Skin of body (tissue), 1 donor: ENCODE measurements at regions not wholly inside any gene's neighbourhood (a gene's known extent, or its start where the extent isn't known, plus 50 kb on each side); places are given as distances from the start of the nearest gene placed in this dataset.

Experiments
- DNase-seq: peaks from one replicate; lab custom pipeline; 2025; lab: John Stamatoyannopoulos, UW

DNA sequence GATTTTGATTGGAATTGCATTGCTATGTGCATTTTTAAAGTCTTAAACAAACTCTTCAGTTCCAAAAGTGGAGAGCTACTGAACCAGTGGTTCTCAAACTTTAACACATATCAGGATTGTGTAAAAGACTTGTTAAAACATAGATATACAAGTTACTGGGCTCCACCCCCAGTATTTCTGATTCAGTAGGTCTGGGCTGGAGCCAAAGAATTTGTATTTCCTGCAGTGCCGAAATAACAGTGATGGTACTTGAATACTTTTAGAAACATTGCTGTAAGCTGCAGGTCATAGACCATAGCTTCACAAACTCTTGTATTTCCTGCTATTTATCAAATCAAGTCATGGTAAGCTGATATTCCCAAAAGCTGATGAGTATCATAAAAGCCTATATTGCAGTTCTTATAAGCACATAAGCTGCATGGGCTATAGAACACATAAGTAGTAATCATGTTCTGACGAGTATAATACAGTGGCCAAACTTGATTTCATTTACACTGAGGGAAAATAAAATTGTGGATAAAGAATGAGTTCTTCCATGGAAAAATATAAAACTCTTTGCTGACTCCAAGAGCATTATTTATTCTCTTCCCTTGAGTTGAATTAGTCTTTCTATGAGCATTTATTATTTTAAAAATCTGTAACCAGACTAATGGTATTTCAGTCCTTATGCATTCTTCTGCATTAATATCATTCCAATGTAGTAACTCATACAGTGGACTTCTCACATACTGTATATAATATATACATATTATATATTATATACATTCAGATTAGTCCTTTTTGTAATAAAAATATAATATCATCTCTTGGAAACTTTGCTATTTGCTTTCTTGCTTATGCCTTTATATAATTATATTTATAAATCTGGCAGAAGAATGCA is 550.5 kb upstream of the AGTR1 start:
- peak; percentile 69 for DNase-seq

DNA sequence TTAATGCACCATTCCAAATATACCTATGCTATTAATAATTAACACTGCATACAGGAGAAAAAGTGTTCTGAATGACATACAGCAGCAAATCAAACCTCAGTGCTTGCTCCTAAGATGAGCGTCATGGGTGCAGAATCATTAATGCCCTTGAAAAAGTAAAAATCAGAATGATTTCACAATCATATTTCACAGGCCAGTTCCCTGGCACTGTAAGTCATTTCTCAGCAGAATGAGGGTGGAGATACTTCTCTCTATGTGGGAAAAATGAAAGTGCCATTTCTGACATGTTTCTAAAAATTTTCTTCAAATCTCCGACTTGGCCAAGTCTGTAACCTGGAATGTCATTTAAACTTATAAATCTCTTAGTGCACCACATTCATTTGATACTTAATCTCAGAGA is 549.8 kb upstream of the AGTR1 start:
- no peak for DNase-seq

DNA sequence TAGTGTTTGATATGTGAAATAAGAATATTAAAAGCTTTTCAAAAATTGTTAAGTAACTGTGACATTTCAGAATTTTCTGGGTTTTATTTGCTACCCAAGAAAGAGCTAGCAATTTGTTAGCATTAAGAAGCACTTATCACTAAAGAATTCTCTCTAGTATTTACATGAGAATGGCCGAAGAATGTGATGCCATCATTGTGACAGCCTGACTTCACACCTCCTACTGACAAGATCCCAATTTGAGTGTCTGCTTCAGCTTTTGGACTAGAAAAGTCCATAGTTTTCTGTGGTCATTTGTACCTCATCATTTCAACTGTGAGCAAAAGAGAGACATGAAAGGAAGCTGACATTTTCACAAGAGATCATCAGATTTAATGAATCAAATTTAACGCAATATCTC is 548.1 kb upstream of the AGTR1 start:
- no peak for DNase-seq

DNA sequence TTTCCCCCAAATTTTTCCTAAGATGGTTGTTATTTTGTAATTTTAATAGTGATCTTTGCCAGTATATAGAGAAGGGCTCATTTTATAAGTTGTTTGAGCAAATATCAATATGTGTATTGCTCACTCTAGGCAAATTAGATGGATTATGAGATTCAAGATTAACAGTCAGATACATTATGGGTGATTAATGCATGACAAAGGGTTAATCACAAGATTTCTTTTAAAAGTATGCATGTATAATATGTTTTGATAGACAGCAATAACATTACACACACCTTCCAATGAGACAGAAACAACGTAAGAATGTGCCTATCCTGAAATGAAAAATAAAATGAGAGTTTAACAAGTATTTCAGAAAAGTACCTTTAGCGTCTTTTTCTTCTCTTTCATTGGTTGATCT is 547.6 kb upstream of the AGTR1 start:
- no peak for DNase-seq

DNA sequence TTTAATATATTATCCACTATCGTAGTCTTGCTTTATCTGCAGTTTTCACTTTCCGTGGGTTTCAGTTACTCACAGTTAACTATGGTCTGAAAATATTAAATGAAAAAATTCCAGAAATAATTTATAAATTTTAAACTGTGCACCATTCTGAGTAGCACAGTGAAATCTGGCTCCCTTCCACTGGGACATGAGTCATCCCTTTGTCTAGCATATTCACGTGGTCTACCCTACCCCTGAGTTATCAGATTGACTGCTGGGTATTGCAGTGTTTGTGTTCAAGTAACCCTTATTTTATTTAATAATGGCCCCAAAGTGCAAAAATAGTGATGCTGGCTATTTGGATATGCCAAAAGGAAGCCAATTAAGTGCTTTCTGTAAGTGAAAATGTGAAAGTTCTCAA is 539.5 kb upstream of the AGTR1 start:
- no peak for DNase-seq

DNA sequence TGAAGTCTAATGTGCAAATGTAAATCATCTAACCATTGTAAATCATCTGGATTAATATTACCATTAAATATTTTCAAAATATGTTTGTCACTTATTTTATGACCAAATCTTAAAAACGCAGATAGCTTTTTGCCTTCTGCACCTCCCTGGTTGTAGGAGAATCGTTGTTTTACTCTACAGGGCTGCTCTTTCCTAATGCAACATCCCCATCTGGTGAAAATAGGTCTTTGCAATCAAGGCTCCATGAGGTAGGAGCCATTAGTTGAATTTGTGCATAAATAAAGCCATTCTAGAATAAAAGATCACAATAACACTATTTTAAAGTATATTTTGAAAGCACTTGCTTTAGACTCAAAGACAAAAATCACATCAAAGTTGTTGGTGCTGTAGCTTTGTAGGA is 535.6 kb upstream of the AGTR1 start:
- DNase-seq, result no peak

DNA sequence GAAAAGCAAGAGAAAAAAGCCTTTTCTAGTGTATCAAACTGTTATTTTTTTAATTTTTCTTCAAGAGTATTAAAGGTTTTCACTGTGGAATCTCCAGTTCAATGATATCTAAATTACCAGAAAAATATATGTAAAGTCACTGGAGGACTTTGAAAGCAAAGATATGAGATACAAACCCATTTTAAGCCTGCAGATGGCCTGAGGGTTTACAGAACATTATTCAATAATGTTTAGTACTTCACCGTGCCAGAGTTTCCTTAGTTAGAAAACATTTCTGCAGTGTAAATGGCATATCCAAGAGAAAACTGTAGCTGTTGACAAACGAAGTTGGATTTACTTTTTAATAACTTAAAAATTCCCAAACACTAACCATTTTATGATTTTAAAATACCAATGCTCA is 529.4 kb upstream of the AGTR1 start:
- DNase-seq, result no peak

DNA sequence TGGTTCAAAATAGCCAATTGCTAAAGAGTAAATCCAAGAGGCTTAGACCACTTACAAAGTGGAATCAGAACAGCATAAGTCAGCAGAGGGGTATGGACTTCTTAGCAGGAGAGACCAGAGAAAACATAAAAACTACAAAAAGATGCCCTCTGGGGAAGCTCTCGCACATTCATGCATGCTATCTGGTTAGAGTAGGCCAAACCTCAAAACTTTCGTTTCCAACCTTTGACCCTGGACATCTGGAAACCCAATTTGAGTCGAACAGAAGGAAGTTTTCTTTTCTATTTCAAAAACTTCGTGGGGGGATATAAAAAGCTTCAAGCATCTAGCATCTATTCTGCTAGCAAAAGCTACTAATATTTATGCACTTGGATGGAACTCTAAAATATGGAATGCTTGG is 523.9 kb upstream of the AGTR1 start:
- no peak for DNase-seq

DNA sequence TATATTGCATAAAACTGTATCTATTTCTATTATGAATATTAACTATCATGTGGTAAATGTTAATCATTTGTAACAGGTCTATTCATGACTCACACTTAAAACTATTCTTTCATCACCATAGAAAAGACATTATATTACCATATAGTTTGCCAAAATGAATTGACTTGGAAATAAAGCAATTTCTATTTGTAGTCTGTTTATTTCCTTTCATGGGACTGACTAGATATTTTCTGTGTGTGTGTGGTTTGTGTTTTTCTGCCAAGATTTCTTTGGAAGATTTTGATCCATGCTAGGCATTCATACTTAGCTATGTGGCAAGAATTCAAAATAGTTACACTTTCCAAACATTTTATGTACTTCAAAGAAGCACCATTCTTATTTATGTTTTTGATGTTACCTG is 522.5 kb upstream of the AGTR1 start:
- DNase-seq, result peak; percentile 34

DNA sequence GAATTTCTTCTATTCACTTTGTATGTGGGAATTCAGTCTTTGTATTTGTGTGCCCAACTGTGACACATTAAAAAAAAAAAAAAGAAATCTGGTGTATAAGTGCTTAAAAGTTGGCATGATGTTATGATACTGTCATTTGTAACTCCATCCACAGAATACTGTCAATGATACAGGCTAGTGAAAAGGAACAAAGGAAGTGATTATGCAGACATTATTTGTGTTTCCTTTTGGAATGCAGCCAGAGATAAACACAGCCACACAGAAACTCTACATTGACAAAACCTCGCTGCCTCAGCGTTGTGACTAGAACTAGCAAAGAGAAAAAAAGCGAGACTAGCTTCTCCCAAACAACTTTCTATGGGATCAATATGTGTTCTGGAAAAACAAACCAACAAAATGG is 519.2 kb upstream of the AGTR1 start:
- no peak for DNase-seq

DNA sequence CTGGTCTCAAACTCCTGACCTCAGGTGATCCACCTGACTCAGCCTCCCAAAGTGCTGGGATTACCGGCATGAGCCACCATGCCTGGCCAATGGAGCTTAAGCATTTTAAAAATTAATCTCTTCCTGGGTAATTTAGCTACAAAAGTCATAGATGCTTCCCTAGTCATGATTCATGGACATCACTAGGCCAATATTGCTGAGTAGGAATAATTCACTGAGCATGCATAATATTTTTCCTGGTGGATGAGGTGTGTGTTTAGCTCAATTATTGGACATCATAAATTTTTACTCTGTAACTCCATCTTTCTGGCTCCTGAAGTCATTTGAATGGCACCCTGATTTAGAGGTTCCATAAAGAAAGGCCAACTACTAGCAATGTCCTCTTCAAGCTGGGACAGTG is 512.9 kb upstream of the AGTR1 start:
- no peak for DNase-seq

DNA sequence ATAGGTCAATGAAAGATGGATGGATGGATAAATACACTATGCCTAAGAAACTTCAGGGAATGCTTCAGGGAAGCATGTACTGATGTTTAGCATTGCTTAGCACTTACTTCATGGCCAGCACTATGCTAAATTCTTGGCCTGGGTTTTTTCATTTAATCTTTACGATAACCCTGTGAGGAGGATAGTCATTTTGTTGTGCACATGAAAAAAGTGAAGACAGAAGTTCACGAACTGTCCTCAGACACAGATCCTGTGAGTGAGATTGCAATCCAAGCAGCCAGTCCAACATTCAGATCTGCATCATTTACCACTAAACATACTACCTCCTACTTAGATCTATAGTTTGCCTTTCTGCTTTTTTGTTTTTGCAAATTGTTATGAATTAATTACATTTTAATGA is 510.8 kb upstream of the AGTR1 start:
- no peak for DNase-seq

DNA sequence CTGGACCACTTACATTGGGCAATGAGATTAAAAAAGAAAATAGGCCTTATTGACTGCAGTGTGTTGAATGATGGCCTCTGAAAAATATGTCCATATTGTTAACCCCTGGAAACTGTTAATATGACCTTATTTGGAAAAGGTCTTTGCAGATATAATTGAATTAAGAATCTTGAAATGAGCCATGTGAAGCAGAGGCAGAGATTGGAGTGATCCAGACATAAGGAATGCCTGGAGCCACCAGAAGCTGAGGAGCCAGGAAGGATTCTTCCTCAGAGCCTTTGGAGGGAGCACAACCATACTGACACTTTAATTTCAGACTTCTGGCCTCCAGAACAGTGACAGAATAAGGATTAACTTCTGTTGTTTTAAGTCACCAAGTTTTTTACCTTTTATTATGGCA is 510.4 kb upstream of the AGTR1 start:
- no peak for DNase-seq

DNA sequence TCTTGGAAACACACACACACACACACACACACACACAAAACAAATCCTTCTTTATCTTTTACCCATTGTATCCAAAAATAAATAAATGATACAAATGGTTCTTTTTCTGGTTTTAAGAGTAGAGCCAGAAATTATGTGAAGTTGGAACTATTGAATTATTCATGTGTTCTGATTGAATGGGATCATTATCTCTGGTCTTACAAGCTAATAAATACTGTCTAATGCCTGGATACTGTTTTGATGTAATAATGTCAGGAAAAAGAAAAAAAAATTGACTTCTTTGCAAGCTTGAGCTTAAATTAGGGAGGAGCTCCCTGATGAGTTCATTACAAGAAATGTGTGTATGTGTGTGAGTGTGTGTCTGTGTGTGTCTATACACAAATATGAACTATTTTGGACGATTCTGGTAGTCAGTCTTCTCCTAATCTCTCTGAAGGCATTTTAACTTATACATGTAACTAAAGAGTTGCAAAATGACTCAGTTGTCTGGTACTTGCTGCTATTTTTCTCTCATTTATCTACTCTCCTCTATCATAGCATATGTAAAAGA is 507.2 kb upstream of the AGTR1 start:
- DNase-seq, result no peak

DNA sequence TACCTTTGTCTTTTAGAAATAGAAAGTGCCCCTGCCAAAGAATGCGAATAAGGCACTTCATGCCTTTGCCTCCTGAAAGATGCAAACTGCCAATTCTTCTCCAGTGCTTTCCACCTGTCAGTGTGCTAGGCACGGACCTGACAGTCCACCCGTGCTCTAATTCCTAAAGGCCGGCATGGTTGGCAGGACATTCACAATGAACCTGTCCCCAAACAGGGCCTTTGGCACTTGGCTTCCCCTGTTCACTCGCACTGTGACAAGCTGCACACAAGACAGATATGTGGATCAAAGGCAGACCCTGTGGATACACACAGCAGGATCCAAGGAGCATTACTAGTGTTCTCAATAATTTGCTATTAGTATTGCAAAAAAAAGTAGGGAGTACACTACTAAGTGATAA is 505.7 kb upstream of the AGTR1 start:
- no peak for DNase-seq

DNA sequence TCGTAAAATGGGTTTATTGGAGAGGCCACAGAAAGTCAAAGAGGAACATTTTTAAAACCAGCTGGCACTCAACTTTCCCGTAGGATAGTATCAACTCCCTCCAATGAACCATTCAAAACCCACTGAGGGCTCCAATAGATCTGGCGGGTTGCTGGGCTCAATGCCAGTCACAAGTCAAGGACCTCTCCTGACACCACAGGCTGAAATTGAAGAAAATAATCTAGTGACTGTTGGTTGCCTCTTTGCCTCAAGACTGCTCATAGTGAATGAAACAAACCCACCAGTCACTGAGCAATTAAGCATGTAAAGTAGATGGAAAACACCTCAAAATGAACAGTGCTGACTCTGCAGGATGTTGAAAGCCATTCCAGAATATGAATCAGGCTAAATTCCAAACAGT is 500.6 kb upstream of the AGTR1 start:
- DNase-seq, result no peak

DNA sequence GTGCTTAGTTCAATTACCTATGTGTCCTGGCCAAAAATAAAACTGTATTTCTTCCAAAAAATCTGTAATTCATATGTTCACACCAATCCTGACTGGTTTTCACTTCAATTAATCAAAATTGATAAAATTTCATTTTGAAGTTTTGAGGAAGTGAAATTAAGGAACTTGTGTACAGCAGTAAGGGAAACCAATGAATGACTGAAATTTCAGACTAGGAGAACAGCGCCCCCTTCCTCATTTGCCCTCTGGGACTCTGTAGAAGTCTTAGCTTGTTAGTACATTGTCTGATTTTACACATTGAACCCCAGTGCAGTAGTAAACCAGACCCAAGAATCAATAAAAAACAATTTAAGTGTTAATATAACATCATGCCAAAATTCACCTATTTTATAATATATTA is 495.3 kb upstream of the AGTR1 start:
- no peak for DNase-seq

DNA sequence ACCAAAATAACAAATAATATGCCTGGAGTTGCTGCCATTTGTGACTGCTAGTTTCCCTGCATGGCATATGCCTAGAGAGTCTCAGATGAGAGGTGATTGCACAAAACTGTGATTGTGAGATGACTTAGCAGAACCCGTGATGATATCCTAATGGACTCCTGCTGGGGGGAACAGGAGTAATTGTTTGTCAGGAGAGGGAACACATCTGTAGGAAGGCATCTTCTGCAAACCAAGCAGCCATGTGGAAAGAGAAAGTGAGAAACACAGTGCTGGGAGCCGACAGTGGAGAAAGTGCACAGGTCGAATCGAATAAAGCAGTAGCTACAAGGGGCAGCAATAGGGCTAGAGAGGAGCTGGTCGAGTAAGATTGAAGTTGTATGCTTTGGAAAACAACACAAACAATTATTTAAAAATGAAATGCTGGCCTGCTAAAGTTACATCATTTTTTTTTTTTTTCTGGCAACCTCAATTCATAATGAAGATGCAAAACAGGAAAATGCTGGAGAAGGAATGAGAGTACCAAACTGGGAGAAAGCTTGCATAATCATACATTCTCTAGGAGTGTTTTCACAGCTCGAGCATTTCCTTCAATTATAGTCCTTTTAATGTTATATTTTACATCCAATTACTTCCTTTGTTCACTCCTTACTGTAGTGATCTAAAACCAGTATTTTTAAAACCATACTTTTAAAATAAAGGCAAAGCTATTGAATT is 494.2 kb upstream of the AGTR1 start:
- DNase-seq, result no peak

DNA sequence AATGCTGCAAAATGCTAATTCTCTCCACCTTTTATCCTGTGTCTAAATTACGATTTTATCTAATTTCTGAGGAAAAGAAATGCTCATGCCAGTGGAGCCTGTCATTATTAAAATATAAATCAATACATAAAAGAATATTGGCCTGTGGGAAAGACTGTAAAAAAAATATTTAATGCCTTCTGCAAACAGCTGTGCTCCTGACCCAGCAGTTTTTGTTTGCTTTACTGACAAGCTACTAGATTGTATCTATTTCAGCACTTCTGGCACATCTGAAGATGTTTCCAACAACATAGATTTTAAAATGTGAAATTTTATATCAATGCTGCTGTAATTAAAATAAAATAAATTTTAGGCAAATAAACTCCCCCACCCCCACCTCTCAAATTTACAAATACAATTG is 493.6 kb upstream of the AGTR1 start:
- DNase-seq, result no peak

DNA sequence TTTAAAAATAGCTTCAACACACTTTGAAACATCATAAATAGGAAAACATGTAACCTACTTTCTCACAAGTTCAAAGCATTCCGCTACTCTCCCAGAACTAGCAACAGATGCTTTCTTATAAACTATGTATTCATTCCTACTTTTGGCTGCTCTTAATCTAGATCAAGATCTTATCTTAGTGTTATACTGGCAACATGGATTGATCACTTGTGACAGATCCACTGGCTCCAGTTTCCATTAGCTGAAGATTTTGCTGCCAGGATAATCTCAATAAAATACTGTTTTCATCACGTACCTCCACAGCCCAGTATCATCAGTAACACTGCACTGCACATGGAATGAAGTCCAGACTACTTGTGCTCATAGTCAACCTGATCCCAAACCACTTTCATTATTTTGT is 491.7 kb upstream of the AGTR1 start:
- no peak for DNase-seq

DNA sequence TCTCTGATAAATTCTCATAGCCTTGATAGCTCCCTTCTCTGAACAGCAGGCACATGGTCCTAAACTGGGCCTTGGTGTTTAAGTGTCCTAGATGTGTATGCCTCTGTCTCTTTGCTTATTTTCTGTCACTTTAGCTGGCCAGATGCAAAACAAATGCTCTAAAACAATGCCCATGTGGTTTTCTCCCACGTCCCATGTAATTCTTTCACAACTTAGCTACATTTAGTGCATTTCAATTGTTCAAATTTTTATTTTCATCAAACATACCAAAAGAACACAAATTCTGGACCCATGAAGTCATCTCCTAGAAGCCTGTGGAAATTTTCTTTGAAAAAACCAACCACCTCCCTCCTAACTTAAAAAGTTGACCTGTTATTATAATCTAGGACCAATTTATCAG is 491.3 kb upstream of the AGTR1 start:
- no peak for DNase-seq

DNA sequence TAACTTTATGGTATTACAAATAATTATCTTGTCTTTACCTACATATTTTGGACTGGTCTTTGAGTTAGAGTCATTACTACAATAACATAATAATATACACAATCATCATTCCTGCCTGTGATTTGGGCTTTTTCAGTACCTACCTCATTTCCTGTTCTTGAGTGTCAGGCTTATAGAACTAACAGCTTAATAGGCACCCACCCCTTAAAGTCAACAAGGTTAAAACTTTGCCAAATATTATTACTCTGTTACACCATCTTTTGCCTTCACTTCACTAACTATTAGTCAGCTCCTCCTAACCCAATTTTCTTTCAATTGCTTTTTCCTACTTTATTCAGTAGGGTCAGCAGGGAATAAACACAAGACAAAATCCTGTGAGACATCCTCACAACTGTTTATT is 488.7 kb upstream of the AGTR1 start:
- DNase-seq, result no peak

DNA sequence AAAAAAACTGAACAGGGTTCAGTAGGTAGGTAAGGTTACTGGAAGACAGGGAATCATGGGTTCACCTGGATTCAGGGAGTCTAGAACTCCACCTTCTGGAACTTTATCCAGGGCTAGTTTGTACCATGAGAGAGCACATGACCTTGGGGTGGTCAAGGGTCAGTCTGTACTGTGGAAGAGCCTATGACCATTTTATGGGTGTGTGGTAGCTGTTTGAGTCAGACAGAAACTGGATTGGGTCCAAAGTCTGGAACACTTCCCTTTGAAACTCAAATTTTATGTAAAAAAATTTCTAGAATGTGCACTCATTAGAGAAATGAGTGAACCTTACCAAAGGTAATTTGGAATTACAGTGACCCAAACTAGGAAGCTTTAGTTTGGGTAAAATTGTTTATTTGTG is 486.0 kb upstream of the AGTR1 start:
- no peak for DNase-seq
